OCI-LY7 (cell line): ENCODE measurements at regions not wholly inside any gene's neighbourhood (a gene's known extent, or its start where the extent isn't known, plus 50 kb on each side); places are given as distances from the start of the nearest gene placed in this dataset.

ENCODE experiments used
- BruUV-seq: library from RNA; stranded (reverse); fragments of 400-500 nt; replicated peaks from 2 replicates; lab custom pipeline; 2021; lab: Mats Ljungman, UMichigan
- CTCF ChIA-PET: fragments of 300-600 bp; sonication (Branson Sonifier 250); formaldehyde crosslinking; loops from one replicate; lab custom pipeline; 2022; ENCODE audit warnings: antibody characterized with exemption; ENCODE audit not compliant: unreplicated experiment; lab: Charles Lee
- POLR2A ChIA-PET: fragments of 300-600 bp; sonication (Branson Sonifier 250); formaldehyde crosslinking; loops from one replicate; lab custom pipeline; 2022; ENCODE audit warnings: antibody characterized with exemption; lab: Charles Lee
- DNase-seq: peaks from one replicate; pipeline ENCODE4 v3.0.0-alpha.2; 2015; ENCODE audit warnings: low spot score
- H2AFZ ChIP-seq: fragments of 200-600 bp; sonication (generic), shearing (Covaris generic); 2 replicates; pipeline ENCODE4 v1.6.1; 2014; ENCODE audit warnings: mild to moderate bottlenecking, antibody characterized with exemption, low read length, moderate library complexity
- H3K27ac ChIP-seq: fragments of 200-600 bp; sonication (generic); 2 replicates; pipeline ENCODE4 v1.5.1; 2014; ENCODE audit warnings: mixed run types, low read depth, mild to moderate bottlenecking, moderate library complexity, low read length, inconsistent platforms; ENCODE audit not compliant: poor library complexity, severe bottlenecking
- H3K36me3 ChIP-seq: fragments of 200-600 bp; sonication (generic); 2 replicates; pipeline ENCODE4 v1.6.1; 2014; ENCODE audit warnings: mild to moderate bottlenecking, antibody characterized with exemption, low read length, moderate library complexity, mixed read lengths; ENCODE audit not compliant: insufficient read depth
- H3K4me1 ChIP-seq: fragments of 200-600 bp; sonication (generic); 2 replicates; pipeline ENCODE4 v1.5.1; 2014; ENCODE audit warnings: mild to moderate bottlenecking, low read length; ENCODE audit not compliant: insufficient read depth, poor library complexity, severe bottlenecking
- H3K4me2 ChIP-seq: fragments of 200-600 bp; sonication (generic); 2 replicates; pipeline ENCODE4 v1.6.1; 2014; ENCODE audit warnings: mild to moderate bottlenecking, low read length
- H3K4me3 ChIP-seq: fragments of 200-600 bp; sonication (generic); 2 replicates; pipeline ENCODE4 v1.5.1; 2014; ENCODE audit warnings: mild to moderate bottlenecking, low read depth, low read length; ENCODE audit not compliant: poor library complexity, severe bottlenecking
- H3K79me2 ChIP-seq: fragments of 200-600 bp; sonication (generic); 2 replicates; pipeline ENCODE4 v1.6.1; 2016; ENCODE audit warnings: low read depth, mild to moderate bottlenecking, low read length, moderate library complexity, mixed read lengths; ENCODE audit not compliant: insufficient read depth
- H3K9me2 ChIP-seq: fragments of 200-600 bp; sonication (generic); 2 replicates; pipeline ENCODE4 v1.6.1; 2016; ENCODE audit warnings: mild to moderate bottlenecking, low read length, mixed read lengths; ENCODE audit not compliant: insufficient read depth
- H3K9me3 ChIP-seq: fragments of 200-600 bp; sonication (generic); 2 replicates; pipeline ENCODE4 v1.6.1; 2014; ENCODE audit warnings: mild to moderate bottlenecking, mixed run types, low read length, mixed read lengths
- H4K20me1 ChIP-seq: fragments of 200-600 bp; sonication (generic); 2 replicates; pipeline ENCODE4 v1.6.1; 2014; ENCODE audit warnings: mild to moderate bottlenecking, antibody characterized with exemption, low read length, moderate library complexity, mixed read lengths; ENCODE audit not compliant: insufficient read depth
- CTCF ChIP-seq: fragments of 200-600 bp; sonication (generic); conservative IDR thresholded peaks from 2 replicates; pipeline ENCODE4 v1.5.1; 2014; ENCODE audit warnings: mild to moderate bottlenecking, antibody characterized with exemption, low read length, moderate library complexity, mixed read lengths
- EZH2phosphoT487 ChIP-seq: fragments of 200-600 bp; sonication (generic); IDR thresholded peaks from 2 replicates; pipeline ENCODE4 v1.6.1; 2018; ENCODE audit warnings: low read depth, borderline replicate concordance, mild to moderate bottlenecking, mixed run types, antibody characterized with exemption, low read length, moderate library complexity, mixed read lengths
- intact Hi-C: fragments of 100-400 bp; cut with micrococcal nuclease; formaldehyde crosslinking; loops from one replicate; pipeline ENCODE4 v1.10.0; 2022; ENCODE audit not compliant: unreplicated experiment

- Histone ChIP-seq H3K4me2 (no peak overlapping the region), H3K9me2 (no peaks in the 10 kb centered on the region), H3K79me2 (no peaks in the 10 kb centered on the region), H4K20me1 (no peaks in the 10 kb centered on the region), H3K36me3 (no peaks in the 10 kb centered on the region), H2AFZ (no peak overlapping the region), H3K4me3 (no peak overlapping the region), H3K9me3 (no peaks in the 10 kb centered on the region), H3K27ac (no peak overlapping the region), H3K4me1 (no peaks in the 10 kb centered on the region)
- peak; percentile 2 for DNase-seq
- intact Hi-C loops, result no loop called here
- CTCF ChIA-PET, result no interaction called here
- POLR2A ChIA-PET, result no interaction called here
- TF ChIP-seq CTCF (no peak), EZH2phosphoT487 (no peak)
- no TSS peak for BruUV-seq
These were observed 696.7 kb upstream of the SOX11 start for GRCh38 chr2:4995466-4995865.

- TF ChIP-seq CTCF, result no peak
- TF ChIP-seq EZH2phosphoT487, result no peak
- Histone ChIP-seq H4K20me1 (no peaks in the 10 kb centered on the region), H3K9me2 (no peaks in the 10 kb centered on the region), H2AFZ (no peak overlapping the region), H3K36me3 (no peaks in the 10 kb centered on the region), H3K4me1 (no peaks in the 10 kb centered on the region), H3K4me3 (no peak overlapping the region), H3K27ac (no peak overlapping the region), H3K4me2 (no peak overlapping the region), H3K9me3 (no peaks in the 10 kb centered on the region), H3K79me2 (no peaks in the 10 kb centered on the region)
- no peak for DNase-seq
- no TSS peak for BruUV-seq
- intact Hi-C loops, result no loop called here
- ChIA-PET POLR2A (no interaction called here), CTCF (no interaction called here)
These were observed 684.6 kb upstream of the SOX11 start for GRCh38 chr2:5007596-5007995.

- H2AFZ ChIP-seq, result no peak overlapping the region; the same call in 1 of the 2 replicates
- no peaks in the 10 kb centered on the region for H3K4me1 ChIP-seq
- no peaks in the 10 kb centered on the region for H3K36me3 ChIP-seq
- ChIA-PET POLR2A (no interaction called here), CTCF (no interaction called here)
- peaks cover 17% of the 10 kb centered on the region for H3K9me3 ChIP-seq
- no peaks in the 10 kb centered on the region for H4K20me1 ChIP-seq
- intact Hi-C loops, result no loop called here
- BruUV-seq, result no TSS peak
- no peak overlapping the region for H3K27ac ChIP-seq
- no peaks in the 10 kb centered on the region for H3K79me2 ChIP-seq
- no peak for TF ChIP-seq CTCF
- no peak for TF ChIP-seq EZH2phosphoT487
- H3K4me2 ChIP-seq, result no peak overlapping the region
- no peak for DNase-seq
- H3K9me2 ChIP-seq, result no peaks in the 10 kb centered on the region
- no peak overlapping the region for H3K4me3 ChIP-seq
These were observed 672.9 kb upstream of the SOX11 start for GRCh38 chr2:5019324-5019723.
